Activated CD4-positive, alpha-beta memory T cell treated with anti-CD3 and anti-CD28 coated beads, Interleukin-2, amount 10 ng/mL, durations not matched to agents 7 days and 5 days (primary cell): ENCODE measurements at regions not wholly inside any gene's neighbourhood (a gene's known extent, or its start where the extent isn't known, plus 50 kb on each side); places are given as distances from the start of the nearest gene placed in this dataset.

Experiments used
- CTCF ChIA-PET: fragments of 350-600 bp; sonication (Branson Sonifier 250); formaldehyde crosslinking; loops from one replicate; lab custom pipeline; 2021; ENCODE audit warnings: antibody characterized with exemption, inconsistent platforms; lab: Charles Lee
- POLR2A ChIA-PET: fragments of 350-600 bp; sonication (Branson Sonifier 250); formaldehyde crosslinking; loops from one replicate; lab custom pipeline; 2021; ENCODE audit warnings: antibody characterized with exemption; lab: Charles Lee
- DNase-seq: peaks from one replicate; pipeline ENCODE4 v3.0.0-alpha.2; 2020
- H3K27ac Mint-ChIP-seq: one replicate; pipeline ENCODE4 v1.8.0; 2021; ENCODE audit warnings: mild to moderate bottlenecking, mixed read lengths
- H3K27me3 Mint-ChIP-seq: one replicate; pipeline ENCODE4 v1.8.0; 2021; ENCODE audit warnings: mixed read lengths
- H3K36me3 Mint-ChIP-seq: one replicate; pipeline ENCODE4 v1.8.0; 2021; ENCODE audit warnings: low read depth, mixed read lengths
- H3K4me1 Mint-ChIP-seq: one replicate; pipeline ENCODE4 v1.8.0; 2021; ENCODE audit warnings: mixed read lengths
- H3K4me3 Mint-ChIP-seq: one replicate; pipeline ENCODE4 v1.8.0; 2021; ENCODE audit warnings: mild to moderate bottlenecking, mixed read lengths
- H3K9me3 Mint-ChIP-seq: one replicate; pipeline ENCODE4 v1.8.0; 2021; ENCODE audit warnings: mixed read lengths

DNA sequence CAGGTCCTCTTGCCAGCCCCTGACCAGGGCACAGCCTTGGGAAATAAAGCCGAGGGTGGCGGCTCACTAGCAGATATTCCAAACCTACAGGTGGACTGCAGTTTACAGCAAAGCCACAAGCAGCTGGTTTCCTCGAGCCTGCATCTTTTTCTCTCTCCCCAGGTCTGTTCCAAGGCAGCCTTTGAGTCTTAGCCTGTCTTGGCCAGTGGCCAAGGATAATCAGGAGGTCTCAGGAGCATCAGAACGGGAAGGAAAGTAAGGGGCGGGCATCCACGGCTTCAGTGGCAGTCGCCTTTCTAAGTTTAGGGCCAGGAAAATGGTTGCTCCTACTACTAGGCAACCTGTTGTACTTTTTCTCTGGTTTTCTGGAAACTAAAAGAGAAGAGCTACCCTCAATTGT, 219.7 kb upstream of the ZMIZ1 start:
- Mint-ChIP-seq H3K27ac (no peak overlapping the region), H3K4me3 (no peak overlapping the region), H3K4me1 (no peaks in the 10 kb centered on the region), H3K27me3 (no peaks in the 10 kb centered on the region), H3K9me3 (no peaks in the 10 kb centered on the region), H3K36me3 (no peaks in the 10 kb centered on the region)
- CTCF ChIA-PET: no interaction called here
- no peak for DNase-seq
- POLR2A ChIA-PET: no interaction called here

DNA sequence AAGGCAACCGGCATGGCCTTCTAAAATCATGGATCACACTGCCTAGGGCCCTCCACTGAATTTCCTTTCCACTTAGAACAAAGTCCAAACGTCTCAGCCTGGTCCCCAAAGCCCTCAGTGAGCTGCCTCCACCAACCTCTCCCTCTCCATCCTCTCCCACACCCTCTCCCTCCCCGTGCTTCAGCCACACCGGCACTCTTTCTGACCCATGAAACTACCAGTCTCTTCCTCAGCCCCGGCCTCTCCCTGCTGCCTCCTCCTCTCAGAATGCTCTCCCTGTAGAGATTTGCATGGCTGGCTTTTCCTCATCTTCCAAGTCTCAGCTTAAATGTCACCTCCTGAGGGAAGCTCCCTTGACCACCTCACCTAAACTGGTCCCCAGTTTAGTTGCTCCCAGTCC, 219.0 kb upstream of the ZMIZ1 start:
- H3K4me3 Mint-ChIP-seq: no peak overlapping the region
- no peaks in the 10 kb centered on the region for H3K4me1 Mint-ChIP-seq
- H3K27ac Mint-ChIP-seq: no peak overlapping the region
- POLR2A ChIA-PET: no interaction called here
- no peaks in the 10 kb centered on the region for H3K36me3 Mint-ChIP-seq
- CTCF ChIA-PET: no interaction called here
- DNase-seq: no peak
- H3K9me3 Mint-ChIP-seq: no peaks in the 10 kb centered on the region
- no peaks in the 10 kb centered on the region for H3K27me3 Mint-ChIP-seq

- Mint-ChIP-seq H3K9me3 (no peaks in the 10 kb centered on the region), H3K36me3 (no peaks in the 10 kb centered on the region), H3K4me1 (no peaks in the 10 kb centered on the region), H3K4me3 (no peak overlapping the region), H3K27me3 (no peaks in the 10 kb centered on the region), H3K27ac (no peak overlapping the region)
- ChIA-PET CTCF (no interaction called here), POLR2A (no interaction called here)
- no peak for DNase-seq
Observed at GRCh38 chr10:78850644-78851435, 217.9 kb upstream of the ZMIZ1 start.

DNA sequence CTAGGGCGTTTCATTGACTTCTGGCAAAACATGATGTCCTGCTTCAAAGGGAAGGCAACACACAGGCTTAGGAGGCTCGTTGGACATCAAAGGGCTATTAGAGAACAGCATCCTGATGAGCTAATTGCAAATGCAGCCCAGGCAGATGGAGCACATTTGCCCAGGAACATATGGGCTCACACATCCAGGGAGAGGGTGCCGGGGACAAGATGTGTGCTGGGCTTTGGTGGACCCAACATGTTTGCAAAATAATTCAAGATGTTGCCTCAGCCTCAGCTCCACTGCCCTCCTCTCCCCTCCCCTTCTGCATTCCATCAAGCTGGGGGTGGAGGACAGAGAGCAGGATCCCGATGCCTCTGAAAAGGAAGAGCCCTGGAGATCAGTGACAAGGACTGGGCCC, 217.1 kb upstream of the ZMIZ1 start:
- Mint-ChIP-seq H3K27ac (no peak overlapping the region), H3K9me3 (no peaks in the 10 kb centered on the region), H3K36me3 (no peaks in the 10 kb centered on the region), H3K27me3 (no peaks in the 10 kb centered on the region), H3K4me3 (no peak overlapping the region), H3K4me1 (no peaks in the 10 kb centered on the region)
- DNase-seq: no peak
- POLR2A ChIA-PET: no interaction called here
- CTCF ChIA-PET: no interaction called here

- no peak overlapping the region for H3K27ac Mint-ChIP-seq
- no peak overlapping the region for H3K4me3 Mint-ChIP-seq
- no peaks in the 10 kb centered on the region for H3K27me3 Mint-ChIP-seq
- no peaks in the 10 kb centered on the region for H3K4me1 Mint-ChIP-seq
- CTCF ChIA-PET: interaction anchor here (0.7 to 2.0 kb wide), 4 partner anchors 22 to 379 kb away, joined by 3 to 7 read pairs (median 3); no protein-coding TSS in a partner anchor
- POLR2A ChIA-PET: no interaction called here
- DNase-seq: peak; percentile 24
- no peaks in the 10 kb centered on the region for H3K36me3 Mint-ChIP-seq
- no peaks in the 10 kb centered on the region for H3K9me3 Mint-ChIP-seq
Observed at GRCh38 chr10:78852466-78853240, 216.1 kb upstream of the ZMIZ1 start.

GRCh38 chr10:78853864-78854263, 214.9 kb upstream of the ZMIZ1 start:
- POLR2A ChIA-PET: no interaction called here
- H3K4me3 Mint-ChIP-seq: no peak overlapping the region
- no peaks in the 10 kb centered on the region for H3K4me1 Mint-ChIP-seq
- no peak overlapping the region for H3K27ac Mint-ChIP-seq
- peaks cover 1% of the 10 kb centered on the region for H3K27me3 Mint-ChIP-seq
- CTCF ChIA-PET: interaction anchor here (1.2 to 2.0 kb wide), 2 partner anchors 341 to 377 kb away, joined by 3 to 7 read pairs; no protein-coding TSS in a partner anchor
- H3K36me3 Mint-ChIP-seq: no peaks in the 10 kb centered on the region
- DNase-seq: no peak
- H3K9me3 Mint-ChIP-seq: no peaks in the 10 kb centered on the region

- H3K4me1 Mint-ChIP-seq: no peaks in the 10 kb centered on the region
- H3K27me3 Mint-ChIP-seq: peaks cover 5% of the 10 kb centered on the region
- H3K4me3 Mint-ChIP-seq: no peak overlapping the region
- H3K27ac Mint-ChIP-seq: no peak overlapping the region
- CTCF ChIA-PET: interaction anchor here (2.1 kb wide), 1 partner anchor 339 kb away, joined by 5 read pairs; no protein-coding TSS in a partner anchor
- no peaks in the 10 kb centered on the region for H3K9me3 Mint-ChIP-seq
- H3K36me3 Mint-ChIP-seq: no peaks in the 10 kb centered on the region
- POLR2A ChIA-PET: no interaction called here
- no peak for DNase-seq
Observed at GRCh38 chr10:78856421-78856820, 212.3 kb upstream of the ZMIZ1 start.

DNA sequence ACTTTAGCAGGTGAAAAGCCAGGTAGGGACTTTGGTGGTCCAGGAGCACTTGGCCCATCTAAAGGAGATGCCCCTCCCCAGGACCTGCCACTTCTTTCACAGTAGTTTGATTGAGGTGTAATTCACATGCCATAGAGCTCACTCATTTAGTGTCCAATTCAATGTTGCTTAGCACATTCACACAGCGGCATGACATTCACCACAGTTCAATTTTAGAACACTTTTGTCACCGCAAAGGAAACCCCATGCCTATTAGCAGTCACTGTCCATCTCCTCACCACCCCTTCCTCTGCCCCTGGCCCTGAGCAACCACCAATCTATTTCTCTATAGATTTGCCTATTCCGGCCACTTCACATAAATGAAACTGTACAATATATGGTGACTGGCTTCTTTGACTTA, 211.6 kb upstream of the ZMIZ1 start:
- CTCF ChIA-PET: interaction anchor here (2.1 kb wide), 1 partner anchor 338 kb away, joined by 5 read pairs; no protein-coding TSS in a partner anchor
- no peaks in the 10 kb centered on the region for H3K4me1 Mint-ChIP-seq

GRCh38 chr10:78859266-78859665, 209.5 kb upstream of the ZMIZ1 start:
- CTCF ChIA-PET: no interaction called here
- no peaks in the 10 kb centered on the region for H3K36me3 Mint-ChIP-seq
- no peaks in the 10 kb centered on the region for H3K4me1 Mint-ChIP-seq
- no peak overlapping the region for H3K27ac Mint-ChIP-seq
- H3K9me3 Mint-ChIP-seq: no peaks in the 10 kb centered on the region
- POLR2A ChIA-PET: no interaction called here
- peaks cover 5% of the 10 kb centered on the region for H3K27me3 Mint-ChIP-seq
- peak; percentile 9 for DNase-seq
- no peak overlapping the region for H3K4me3 Mint-ChIP-seq

More for the DNA sequence above, 211.6 kb upstream of the ZMIZ1 start:
- Mint-ChIP-seq H3K4me3 (no peak overlapping the region), H3K36me3 (no peaks in the 10 kb centered on the region), H3K27ac (no peak overlapping the region), H3K27me3 (peaks cover 5% of the 10 kb centered on the region), H3K9me3 (no peaks in the 10 kb centered on the region)
- POLR2A ChIA-PET: no interaction called here
- no peak for DNase-seq

DNA sequence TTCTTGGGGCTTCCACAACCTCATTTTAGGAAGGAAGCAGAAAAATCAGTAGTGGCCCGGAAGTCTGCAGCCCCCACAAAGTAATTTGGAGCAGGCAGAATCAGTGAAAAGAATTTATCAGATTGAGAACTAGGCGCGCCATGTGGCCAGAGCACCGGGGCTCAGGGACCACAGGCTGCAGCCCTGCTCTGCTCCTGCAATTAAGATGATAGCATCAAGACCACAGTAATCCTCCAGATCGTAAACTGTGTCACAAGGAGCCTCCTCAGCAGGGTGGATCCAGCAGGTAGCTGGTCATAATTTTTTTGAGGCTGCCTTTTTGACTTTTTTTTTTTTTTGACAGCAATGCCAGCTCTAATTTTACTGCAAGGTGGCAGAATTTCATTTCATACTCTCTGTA, 209.0 kb upstream of the ZMIZ1 start:
- Mint-ChIP-seq H3K27me3 (peaks cover 5% of the 10 kb centered on the region), H3K4me3 (no peak overlapping the region), H3K4me1 (no peaks in the 10 kb centered on the region), H3K27ac (no peak overlapping the region), H3K9me3 (no peaks in the 10 kb centered on the region), H3K36me3 (no peaks in the 10 kb centered on the region)
- no peak for DNase-seq
- POLR2A ChIA-PET: no interaction called here
- CTCF ChIA-PET: no interaction called here

GRCh38 chr10:78860260-78860914, 208.4 kb upstream of the ZMIZ1 start:
- Mint-ChIP-seq H3K4me1 (no peaks in the 10 kb centered on the region), H3K9me3 (no peaks in the 10 kb centered on the region), H3K36me3 (no peaks in the 10 kb centered on the region), H3K4me3 (no peak overlapping the region), H3K27ac (no peak overlapping the region), H3K27me3 (peaks cover 5% of the 10 kb centered on the region)
- ChIA-PET CTCF (no interaction called here), POLR2A (no interaction called here)
- DNase-seq: peak; percentile 8

DNA sequence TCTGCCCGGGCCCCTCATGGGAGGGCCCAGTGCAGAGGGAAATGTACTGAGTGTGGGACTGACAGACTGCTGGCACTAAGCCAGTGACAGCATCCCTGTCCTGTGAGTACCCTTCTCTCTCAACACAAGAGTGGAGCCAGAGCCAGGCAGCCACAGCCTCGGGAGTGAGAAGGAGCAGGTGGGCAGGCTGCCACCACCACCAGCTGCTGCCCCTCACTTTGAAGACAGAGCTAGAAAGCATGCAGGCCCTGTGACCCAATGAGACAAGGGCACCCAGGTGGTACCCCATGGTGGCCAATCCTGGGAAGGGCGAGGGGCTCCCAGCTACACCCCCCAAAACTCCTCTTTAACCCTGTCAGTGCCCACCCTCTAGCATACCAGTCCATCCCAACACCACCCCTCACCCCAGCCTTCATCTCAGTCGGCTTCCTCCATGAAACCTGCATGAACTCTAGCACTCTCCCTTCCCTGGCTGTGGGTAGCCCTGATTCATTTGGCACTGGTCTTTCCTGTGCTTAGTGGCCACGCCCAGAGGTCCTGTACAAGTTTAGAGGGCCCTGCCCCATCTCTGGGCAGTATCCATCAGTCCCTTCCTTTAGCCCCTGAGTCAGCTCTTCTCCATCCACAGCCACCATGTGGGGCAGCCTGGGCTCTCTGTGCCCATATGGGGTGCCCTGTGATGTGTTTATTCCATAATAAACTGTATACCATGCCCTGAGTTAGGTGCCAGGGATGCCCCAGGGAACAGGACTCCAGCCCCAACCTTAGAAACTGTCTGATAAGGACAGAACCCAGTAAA, 207.0 kb upstream of the ZMIZ1 start:
- peaks cover 5% of the 10 kb centered on the region for H3K27me3 Mint-ChIP-seq
- H3K27ac Mint-ChIP-seq: no peak overlapping the region
- no peaks in the 10 kb centered on the region for H3K4me1 Mint-ChIP-seq
- no peak for DNase-seq
- ChIA-PET CTCF (no interaction called here), POLR2A (no interaction called here)
- no peak overlapping the region for H3K4me3 Mint-ChIP-seq
- H3K9me3 Mint-ChIP-seq: no peaks in the 10 kb centered on the region
- H3K36me3 Mint-ChIP-seq: no peaks in the 10 kb centered on the region

DNA sequence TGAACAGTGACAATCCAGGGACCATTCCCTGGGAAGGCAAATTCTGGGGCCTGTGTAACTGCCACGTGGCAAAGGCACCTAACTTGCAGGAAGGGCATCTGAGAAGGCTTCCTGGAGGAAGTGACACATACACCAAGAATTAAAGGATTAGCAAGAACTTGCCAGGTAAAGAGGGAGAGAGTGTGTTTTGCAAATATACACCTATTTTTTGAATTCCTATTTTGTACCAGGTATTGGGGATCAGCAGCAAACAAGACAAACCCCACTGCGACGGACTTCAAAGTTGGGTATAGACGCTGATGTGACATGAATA, 206.5 kb upstream of the ZMIZ1 start:
- ChIA-PET POLR2A (no interaction called here), CTCF (no interaction called here)
- Mint-ChIP-seq H3K27ac (no peak overlapping the region), H3K27me3 (peaks cover 5% of the 10 kb centered on the region), H3K36me3 (no peaks in the 10 kb centered on the region), H3K4me1 (no peaks in the 10 kb centered on the region), H3K9me3 (no peaks in the 10 kb centered on the region), H3K4me3 (no peak overlapping the region)
- no peak for DNase-seq
